ENCODE measurements at regions not wholly inside any gene's neighbourhood (a gene's known extent, or its start where the extent isn't known, plus 50 kb on each side); places are given as distances from the start of the nearest gene placed in this dataset.

GRCh38 chr5:149433524-149434131 is 54.5 kb upstream of the IL17B start:
- Histone ChIP-seq H3K9me3 (ENCODE audit: control insufficient read depth, low read length) (no peaks in the 10 kb centered on the region), H3K27me3 (ENCODE audit: control insufficient read depth, insufficient read depth, low read length) (no peaks in the 10 kb centered on the region), H3K36me3 (ENCODE audit: control insufficient read depth, insufficient read depth, low read length) (no peaks in the 10 kb centered on the region), H2AFZ (no peak overlapping the region), H3K79me2 (no peaks in the 10 kb centered on the region), H3K27ac (no peak overlapping the region), H3K4me2 (ENCODE audit: low read length) (no peak overlapping the region), H3K9ac (no peak overlapping the region), H3K4me1 (no peaks in the 10 kb centered on the region), H3K4me3 (ENCODE audit: low read depth, low read length) (no peak overlapping the region)
- no peak for TF ChIP-seq CTCF (IDR thresholded peaks at IDR 0.05)

- no peaks in the 10 kb centered on the region for H3K79me2 ChIP-seq
- TF ChIP-seq CTCF (IDR thresholded peaks at IDR 0.05), result no peak
These were observed 53.9 kb upstream of the IL17B start for GRCh38 chr5:149432911-149433401.

GRCh38 chr5:149432376-149432775 is 53.3 kb upstream of the IL17B start:
- no peak overlapping the region for H3K27ac ChIP-seq
- H3K4me1 ChIP-seq, result no peaks in the 10 kb centered on the region
- no peak overlapping the region for H2AFZ ChIP-seq
- H3K4me2 ChIP-seq (ENCODE audit: low read length), result no peak overlapping the region
- H3K9ac ChIP-seq, result no peak overlapping the region
- no peaks in the 10 kb centered on the region for H3K36me3 ChIP-seq (ENCODE audit: control insufficient read depth, insufficient read depth, low read length)
- H3K9me3 ChIP-seq (ENCODE audit: control insufficient read depth, low read length), result no peaks in the 10 kb centered on the region
- H3K4me3 ChIP-seq (ENCODE audit: low read depth, low read length), result no peak overlapping the region
- no peaks in the 10 kb centered on the region for H3K79me2 ChIP-seq
- no peak for TF ChIP-seq CTCF (IDR thresholded peaks at IDR 0.05)
- no peaks in the 10 kb centered on the region for H3K27me3 ChIP-seq (ENCODE audit: control insufficient read depth, insufficient read depth, low read length)

More at GRCh38 chr5:149432911-149433401, 53.9 kb upstream of the IL17B start:
- Histone ChIP-seq H3K9me3 (ENCODE audit: control insufficient read depth, low read length) (no peaks in the 10 kb centered on the region), H3K27ac (no peak overlapping the region), H3K4me2 (ENCODE audit: low read length) (no peak overlapping the region), H3K4me1 (no peaks in the 10 kb centered on the region), H3K4me3 (ENCODE audit: low read depth, low read length) (no peak overlapping the region), H3K9ac (no peak overlapping the region), H2AFZ (no peak overlapping the region), H3K27me3 (ENCODE audit: control insufficient read depth, insufficient read depth, low read length) (no peaks in the 10 kb centered on the region), H3K36me3 (ENCODE audit: control insufficient read depth, insufficient read depth, low read length) (no peaks in the 10 kb centered on the region)

GRCh38 chr5:149429839-149430721 is 51.0 kb upstream of the IL17B start:
- H3K36me3 ChIP-seq (ENCODE audit: control insufficient read depth, insufficient read depth, low read length), result no peaks in the 10 kb centered on the region
- H3K4me3 ChIP-seq (ENCODE audit: low read depth, low read length), result no peak overlapping the region
- H3K79me2 ChIP-seq, result no peaks in the 10 kb centered on the region

More at GRCh38 chr5:149429839-149430721, 51.0 kb upstream of the IL17B start:
- Histone ChIP-seq H3K9ac (no peak overlapping the region), H3K4me2 (ENCODE audit: low read length) (no peak overlapping the region), H3K27ac (peak overlapping the region; percentile 37), H3K9me3 (ENCODE audit: control insufficient read depth, low read length) (no peaks in the 10 kb centered on the region), H2AFZ (no peak overlapping the region), H3K27me3 (ENCODE audit: control insufficient read depth, insufficient read depth, low read length) (no peaks in the 10 kb centered on the region), H3K4me1 (no peaks in the 10 kb centered on the region)
- TF ChIP-seq CTCF (IDR thresholded peaks at IDR 0.05), result no peak
